ENCODE measurements at regions not wholly inside any gene's neighbourhood (a gene's known extent, or its start where the extent isn't known, plus 50 kb on each side); places are given as distances from the start of the nearest gene placed in this dataset.

DNA sequence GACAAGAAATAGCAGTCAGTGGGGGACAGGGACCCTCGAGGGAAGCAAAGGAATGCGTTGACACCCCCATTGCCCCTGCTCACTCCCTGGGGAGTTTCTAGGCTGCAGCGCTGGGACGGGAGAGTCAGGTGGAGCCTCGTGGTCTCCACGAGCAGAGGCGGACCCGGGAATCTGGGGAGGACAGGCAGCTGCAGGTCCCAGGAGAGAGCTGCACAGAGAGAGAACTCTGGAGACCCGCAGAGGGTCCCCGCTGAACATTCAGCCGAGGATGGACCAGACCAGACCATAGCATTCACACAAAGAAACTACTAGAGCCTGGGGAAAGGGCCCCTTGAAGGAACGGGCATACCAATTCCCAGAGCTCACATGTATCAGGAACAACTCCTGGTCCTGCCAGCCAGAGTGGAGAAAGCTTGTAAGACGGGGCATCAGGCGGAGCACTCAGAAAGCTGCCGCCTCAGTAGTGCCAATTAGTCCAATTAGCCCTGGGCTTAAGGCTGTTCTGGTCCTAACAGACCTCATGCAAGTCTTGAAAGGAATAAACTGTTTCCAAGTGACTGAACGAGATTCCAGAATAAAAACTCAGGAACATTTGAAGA lies 966.7 kb upstream of the ZNF722 start:
- no peak overlapping the region for H3K4me3 ChIP-seq (ENCODE audit: low read depth, low read length)
- TF ChIP-seq, protein P1, sequence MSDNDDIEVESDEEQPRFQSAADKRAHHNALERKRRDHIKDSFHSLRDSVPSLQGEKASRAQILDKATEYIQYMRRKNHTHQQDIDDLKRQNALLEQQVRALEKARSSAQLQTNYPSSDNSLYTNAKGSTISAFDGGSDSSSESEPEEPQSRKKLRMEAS (IDR thresholded peaks at IDR 0.05; ENCODE audit: low read depth, low read length), result no peak
- TF ChIP-seq, protein P2, sequence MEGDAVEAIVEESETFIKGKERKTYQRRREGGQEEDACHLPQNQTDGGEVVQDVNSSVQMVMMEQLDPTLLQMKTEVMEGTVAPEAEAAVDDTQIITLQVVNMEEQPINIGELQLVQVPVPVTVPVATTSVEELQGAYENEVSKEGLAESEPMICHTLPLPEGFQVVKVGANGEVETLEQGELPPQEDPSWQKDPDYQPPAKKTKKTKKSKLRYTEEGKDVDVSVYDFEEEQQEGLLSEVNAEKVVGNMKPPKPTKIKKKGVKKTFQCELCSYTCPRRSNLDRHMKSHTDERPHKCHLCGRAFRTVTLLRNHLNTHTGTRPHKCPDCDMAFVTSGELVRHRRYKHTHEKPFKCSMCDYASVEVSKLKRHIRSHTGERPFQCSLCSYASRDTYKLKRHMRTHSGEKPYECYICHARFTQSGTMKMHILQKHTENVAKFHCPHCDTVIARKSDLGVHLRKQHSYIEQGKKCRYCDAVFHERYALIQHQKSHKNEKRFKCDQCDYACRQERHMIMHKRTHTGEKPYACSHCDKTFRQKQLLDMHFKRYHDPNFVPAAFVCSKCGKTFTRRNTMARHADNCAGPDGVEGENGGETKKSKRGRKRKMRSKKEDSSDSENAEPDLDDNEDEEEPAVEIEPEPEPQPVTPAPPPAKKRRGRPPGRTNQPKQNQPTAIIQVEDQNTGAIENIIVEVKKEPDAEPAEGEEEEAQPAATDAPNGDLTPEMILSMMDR (IDR thresholded peaks at IDR 0.05; ENCODE audit: low read depth, low read length), result no peak
- TF ChIP-seq POLR2A (IDR thresholded peaks at IDR 0.05; ENCODE audit: extremely low read depth, insufficient read length) (no peak), MYC (IDR thresholded peaks at IDR 0.05; ENCODE audit: low read depth, low read length) (no peak)
- no peak for DNase-seq (ENCODE audit: low read depth)

DNA sequence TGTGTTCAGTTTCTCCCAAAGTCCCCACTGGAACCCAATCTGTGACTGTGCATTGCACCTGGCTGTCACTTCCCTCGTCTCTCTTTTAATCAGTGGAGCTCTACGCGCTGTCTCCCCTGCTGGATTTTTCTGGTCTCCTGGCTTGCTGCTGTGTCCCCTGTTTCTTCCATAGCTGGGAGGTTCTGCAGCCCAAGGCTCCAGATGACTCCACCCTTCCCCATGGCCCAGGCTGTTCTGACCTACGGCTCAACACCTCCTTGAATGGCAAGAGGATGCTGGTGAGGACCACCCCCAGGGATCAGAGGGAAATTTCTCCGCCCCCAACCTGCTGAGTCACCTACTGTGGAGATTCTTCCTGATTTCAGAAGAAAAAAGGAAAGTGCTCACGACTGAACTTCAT lies 961.4 kb upstream of the ZNF722 start:
- TF ChIP-seq POLR2A (IDR thresholded peaks at IDR 0.05; ENCODE audit: extremely low read depth, insufficient read length), result no peak
- TF ChIP-seq, protein P1 (IDR thresholded peaks at IDR 0.05; ENCODE audit: low read depth, low read length), result no peak
- TF ChIP-seq, protein P2 (IDR thresholded peaks at IDR 0.05; ENCODE audit: low read depth, low read length), result no peak
- TF ChIP-seq MYC (IDR thresholded peaks at IDR 0.05; ENCODE audit: low read depth, low read length), result no peak
- DNase-seq (ENCODE audit: low read depth), result no peak
- no peak overlapping the region for H3K4me3 ChIP-seq (ENCODE audit: low read depth, low read length)

DNA sequence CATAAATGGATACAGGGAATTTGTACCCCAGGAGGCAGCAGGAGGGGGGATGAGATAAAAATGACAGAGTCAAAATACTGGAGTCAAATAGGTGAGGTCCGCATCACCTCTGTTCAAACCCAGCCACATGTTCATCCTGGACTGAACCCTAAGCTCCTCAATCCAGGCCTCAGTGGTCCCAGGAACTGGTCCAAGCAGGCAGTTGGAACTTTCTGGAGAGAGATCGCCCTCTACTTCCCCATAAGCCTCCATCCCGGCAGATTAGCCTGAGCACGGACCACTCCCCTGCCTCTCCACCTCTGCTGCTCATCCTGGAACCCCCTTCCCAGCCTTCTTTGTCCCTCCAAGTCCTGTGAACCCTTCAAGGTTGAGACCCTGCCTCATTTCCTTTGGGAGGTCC lies 959.7 kb upstream of the ZNF722 start:
- TF ChIP-seq, protein P1 (IDR thresholded peaks at IDR 0.05; ENCODE audit: low read depth, low read length), result no peak
- TF ChIP-seq, protein P2 (IDR thresholded peaks at IDR 0.05; ENCODE audit: low read depth, low read length), result no peak
- no peak for TF ChIP-seq POLR2A (IDR thresholded peaks at IDR 0.05; ENCODE audit: extremely low read depth, insufficient read length)
- DNase-seq (ENCODE audit: low read depth), result no peak
- H3K4me3 ChIP-seq (ENCODE audit: low read depth, low read length), result no peak overlapping the region

DNA sequence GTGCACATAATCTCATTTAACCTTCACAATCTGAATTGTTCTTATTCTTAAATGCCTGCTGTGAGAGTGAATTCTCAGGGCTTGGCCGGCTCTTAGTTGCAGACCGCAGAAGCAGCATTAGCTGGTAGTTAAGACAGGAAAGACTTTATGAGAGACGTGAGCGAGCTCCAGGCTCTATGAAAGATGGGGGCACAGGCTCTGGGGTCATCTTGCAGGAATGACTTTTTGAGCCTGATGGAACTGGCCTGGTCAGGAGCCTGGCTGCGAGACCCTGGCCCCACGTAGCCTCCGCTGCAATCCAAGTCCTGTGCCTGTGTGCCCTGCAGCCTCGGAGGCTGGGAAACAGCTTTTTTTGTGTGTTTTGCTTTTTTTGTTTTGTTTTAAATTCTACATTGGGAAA lies 958.8 kb upstream of the ZNF722 start:
- TF ChIP-seq MYC (IDR thresholded peaks at IDR 0.05; ENCODE audit: low read depth, low read length) (no peak), POLR2A (IDR thresholded peaks at IDR 0.05; ENCODE audit: extremely low read depth, insufficient read length) (no peak)
- TF ChIP-seq, protein P2 (IDR thresholded peaks at IDR 0.05; ENCODE audit: low read depth, low read length), result no peak
- TF ChIP-seq, protein P1 (IDR thresholded peaks at IDR 0.05; ENCODE audit: low read depth, low read length), result no peak
- DNase-seq (ENCODE audit: low read depth), result no peak
- H3K4me3 ChIP-seq (ENCODE audit: low read depth, low read length), result no peak overlapping the region

DNA sequence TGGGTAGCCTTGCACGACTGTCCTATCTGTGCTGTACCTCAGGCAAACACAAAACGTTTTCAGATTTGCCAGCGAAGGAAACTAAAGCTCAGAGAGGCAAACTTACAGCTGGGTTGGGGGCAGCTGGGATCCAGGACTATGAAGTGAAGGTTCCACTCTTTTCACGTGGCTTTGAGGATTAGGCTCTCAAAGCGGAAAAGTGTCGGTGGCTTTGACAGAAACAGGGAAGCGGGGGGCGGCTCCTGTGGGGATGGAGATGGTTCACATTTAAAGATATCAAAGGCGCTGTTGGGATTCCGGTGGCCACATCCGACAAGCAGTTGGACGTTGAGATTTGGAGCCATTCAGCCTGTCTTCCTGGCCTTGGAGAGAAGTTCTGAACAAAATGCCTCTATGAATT lies 958.3 kb upstream of the ZNF722 start:
- DNase-seq (ENCODE audit: low read depth), result no peak
- TF ChIP-seq, protein P2 (IDR thresholded peaks at IDR 0.05; ENCODE audit: low read depth, low read length), result no peak
- no peak for TF ChIP-seq MYC (IDR thresholded peaks at IDR 0.05; ENCODE audit: low read depth, low read length)
- TF ChIP-seq POLR2A (IDR thresholded peaks at IDR 0.05; ENCODE audit: extremely low read depth, insufficient read length), result no peak
- TF ChIP-seq, protein P1 (IDR thresholded peaks at IDR 0.05; ENCODE audit: low read depth, low read length), result no peak
- H3K4me3 ChIP-seq (ENCODE audit: low read depth, low read length), result no peak overlapping the region
